MCF 10A (cell line): ENCODE measurements at regions not wholly inside any gene's neighbourhood (a gene's known extent, or its start where the extent isn't known, plus 50 kb on each side); places are given as distances from the start of the nearest gene placed in this dataset.

Source experiments
- BruUV-seq: library from RNA; stranded (reverse); fragments of 400-500 nt; replicated peaks from 2 replicates; lab custom pipeline; 2021; lab: Mats Ljungman, UMichigan
- CTCF ChIA-PET: fragments of 300-600 bp; sonication (Branson Sonifier 250); formaldehyde crosslinking; extraction: SDS; loops from one replicate; lab custom pipeline; 2021; ENCODE audit warnings: antibody characterized with exemption, inconsistent platforms; lab: Yijun Ruan, JAX
- POLR2A ChIA-PET: fragments of 300-600, 350-650 bp; sonication (Branson Sonifier 250); formaldehyde crosslinking; extraction: SDS; loops from one replicate; lab custom pipeline; 2020; ENCODE audit warnings: antibody characterized with exemption, inconsistent platforms; lab: Yijun Ruan, JAX
- DNase-seq: peaks from one replicate; pipeline ENCODE4 v3.0.0-alpha.2; 2018; ENCODE audit not compliant: unreplicated experiment
- H3K27ac Mint-ChIP-seq: one replicate; pipeline ENCODE4 v1.8.0; 2022; ENCODE audit warnings: mild to moderate bottlenecking, low read depth, mixed read lengths; ENCODE audit not compliant: unreplicated experiment
- H3K27me3 Mint-ChIP-seq: one replicate; pipeline ENCODE4 v1.8.0; 2022; ENCODE audit warnings: mixed read lengths; ENCODE audit not compliant: insufficient read depth, unreplicated experiment
- H3K36me3 Mint-ChIP-seq: one replicate; pipeline ENCODE4 v1.8.0; 2022; ENCODE audit warnings: mild to moderate bottlenecking, moderate library complexity, mixed read lengths; ENCODE audit not compliant: insufficient read depth, unreplicated experiment
- H3K4me1 Mint-ChIP-seq: one replicate; pipeline ENCODE4 v1.8.0; 2022; ENCODE audit warnings: mixed read lengths; ENCODE audit not compliant: insufficient read depth, unreplicated experiment
- H3K4me3 Mint-ChIP-seq: one replicate; pipeline ENCODE4 v1.8.0; 2022; ENCODE audit warnings: mild to moderate bottlenecking, moderate library complexity, mixed read lengths; ENCODE audit not compliant: unreplicated experiment
- H3K9me3 Mint-ChIP-seq: one replicate; pipeline ENCODE4 v1.8.0; 2022; ENCODE audit warnings: mixed read lengths; ENCODE audit not compliant: unreplicated experiment
- CTCF ChIP-seq: fragments of 200-600 bp; IDR thresholded peaks from one replicate; pipeline ENCODE4 v1.8.0; 2022; ENCODE audit warnings: antibody characterized with exemption, mild to moderate bottlenecking; ENCODE audit not compliant: unreplicated experiment
- intact Hi-C: fragments of 100-400 bp; cut with micrococcal nuclease; formaldehyde crosslinking; loops from 2 replicates; pipeline ENCODE4 v1.14.1; 2022

- peaks cover 13% of the 10 kb centered on the region for H3K27me3 Mint-ChIP-seq
- intact Hi-C loops, result no loop called here
- no peak overlapping the region for H3K27ac Mint-ChIP-seq
- DNase-seq, result no peak
- ChIA-PET POLR2A (no interaction called here), CTCF (no interaction called here)
- H3K9me3 Mint-ChIP-seq, result peaks cover 47% of the 10 kb centered on the region
- TF ChIP-seq CTCF, result no peak
- H3K4me3 Mint-ChIP-seq, result no peak overlapping the region
- H3K4me1 Mint-ChIP-seq, result no peaks in the 10 kb centered on the region
- BruUV-seq, result no TSS peak
- H3K36me3 Mint-ChIP-seq, result no peaks in the 10 kb centered on the region
Measured at GRCh38 chr10:84768132-84768531, 439.7 kb downstream of the CCSER2 start.

GRCh38 chr10:84770824-84771223, 442.4 kb downstream of the CCSER2 start:
- no peak overlapping the region for H3K4me3 Mint-ChIP-seq
- H3K4me1 Mint-ChIP-seq, result no peaks in the 10 kb centered on the region
- no TSS peak for BruUV-seq
- H3K27me3 Mint-ChIP-seq, result peaks cover 8% of the 10 kb centered on the region
- ChIA-PET CTCF (no interaction called here), POLR2A (no interaction called here)
- peaks cover 38% of the 10 kb centered on the region for H3K9me3 Mint-ChIP-seq
- no peak for TF ChIP-seq CTCF
- intact Hi-C loops, result no loop called here
- H3K27ac Mint-ChIP-seq, result no peak overlapping the region
- DNase-seq, result no peak
- no peaks in the 10 kb centered on the region for H3K36me3 Mint-ChIP-seq

GRCh38 chr10:84783386-84783785, 455.0 kb downstream of the CCSER2 start:
- POLR2A ChIA-PET, result no interaction called here
- CTCF ChIA-PET, result interaction anchor here (0.6 to 1.9 kb wide), 11 partner anchors 12 to 1585 kb away, joined by 3 to 7 read pairs (median 3); no protein-coding TSS in a partner anchor
- H3K4me1 Mint-ChIP-seq, result no peaks in the 10 kb centered on the region

GRCh38 chr10:84783909-84784308, 455.5 kb downstream of the CCSER2 start:
- Mint-ChIP-seq H3K27ac (no peak overlapping the region), H3K4me3 (no peak overlapping the region), H3K36me3 (no peaks in the 10 kb centered on the region), H3K27me3 (peaks cover 15% of the 10 kb centered on the region), H3K4me1 (no peaks in the 10 kb centered on the region), H3K9me3 (no peaks in the 10 kb centered on the region)
- BruUV-seq, result no TSS peak
- DNase-seq, result peak; percentile 50
- ChIA-PET CTCF (interaction anchor here (0.5 to 1.9 kb wide), 10 partner anchors 12 to 1239 kb away, joined by 3 to 7 read pairs (median 3); no protein-coding TSS in a partner anchor), POLR2A (no interaction called here)
- TF ChIP-seq CTCF, result no peak
- intact Hi-C loops, result loop anchor here (1.0 kb wide), 1 partner anchor 1593 kb away; no protein-coding TSS in a partner anchor

More at GRCh38 chr10:84783386-84783785, 455.0 kb downstream of the CCSER2 start:
- Mint-ChIP-seq H3K4me3 (no peak overlapping the region), H3K27ac (no peak overlapping the region), H3K36me3 (no peaks in the 10 kb centered on the region), H3K27me3 (peaks cover 15% of the 10 kb centered on the region), H3K9me3 (no peaks in the 10 kb centered on the region)
- BruUV-seq, result no TSS peak
- TF ChIP-seq CTCF, result peak; percentile 46
- DNase-seq, result peak; percentile 68
- intact Hi-C loops, result loop anchor here (1.0 kb wide), 1 partner anchor 1594 kb away; no protein-coding TSS in a partner anchor
